ENCODE measurements at regions not wholly inside any gene's neighbourhood (a gene's known extent, or its start where the extent isn't known, plus 50 kb on each side); places are given as distances from the start of the nearest gene placed in this dataset.

DNA sequence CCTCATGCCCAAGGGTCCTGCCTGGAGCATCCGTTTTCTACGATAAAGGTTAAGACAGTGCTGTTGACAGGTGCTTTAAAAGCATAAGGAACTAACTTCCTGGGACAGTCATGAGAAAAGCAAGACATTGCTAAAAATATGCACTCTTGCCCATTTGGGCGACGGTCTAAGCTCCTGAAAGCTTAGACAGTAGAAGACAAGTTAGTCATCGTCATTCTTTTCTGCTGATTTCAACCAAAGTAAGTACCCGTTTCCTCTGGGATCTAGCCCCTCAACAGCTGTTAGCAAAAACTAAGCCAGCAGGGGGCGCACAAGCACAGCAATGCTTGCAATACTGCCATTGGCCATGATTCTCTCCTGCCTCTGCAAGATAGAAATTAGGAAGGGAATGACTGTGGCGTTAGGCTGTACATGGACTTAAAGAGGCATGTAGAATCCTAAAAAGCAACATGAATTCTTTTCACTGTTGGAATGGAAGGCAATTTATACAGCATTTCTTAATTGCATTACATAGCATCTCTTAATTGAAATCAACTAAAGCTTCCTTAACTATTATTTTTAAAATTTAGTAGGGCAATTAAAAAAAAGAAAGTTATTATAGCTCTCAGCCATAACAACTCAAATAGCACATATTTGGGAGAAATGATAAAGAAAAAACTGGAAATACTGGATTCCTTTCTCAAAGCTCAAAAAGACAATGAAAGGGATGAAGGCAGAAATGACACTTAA lies 147.8 kb upstream of the RALGAPA2 start:
- no peak overlapping the region for H3K27ac ChIP-seq

GRCh38 chr20:20859510-20859909 lies 147.1 kb upstream of the RALGAPA2 start:
- H3K27ac ChIP-seq, result no peak overlapping the region
- TF ChIP-seq ZFX (IDR thresholded peaks at IDR 0.05; ENCODE audit: borderline replicate concordance) (no peak), CTCF (IDR thresholded peaks at IDR 0.05) (no peak)

More for the DNA sequence above, 147.8 kb upstream of the RALGAPA2 start:
- TF ChIP-seq CTCF (IDR thresholded peaks at IDR 0.05) (peak; percentile 96), ZFX (IDR thresholded peaks at IDR 0.05; ENCODE audit: borderline replicate concordance) (no peak)

DNA sequence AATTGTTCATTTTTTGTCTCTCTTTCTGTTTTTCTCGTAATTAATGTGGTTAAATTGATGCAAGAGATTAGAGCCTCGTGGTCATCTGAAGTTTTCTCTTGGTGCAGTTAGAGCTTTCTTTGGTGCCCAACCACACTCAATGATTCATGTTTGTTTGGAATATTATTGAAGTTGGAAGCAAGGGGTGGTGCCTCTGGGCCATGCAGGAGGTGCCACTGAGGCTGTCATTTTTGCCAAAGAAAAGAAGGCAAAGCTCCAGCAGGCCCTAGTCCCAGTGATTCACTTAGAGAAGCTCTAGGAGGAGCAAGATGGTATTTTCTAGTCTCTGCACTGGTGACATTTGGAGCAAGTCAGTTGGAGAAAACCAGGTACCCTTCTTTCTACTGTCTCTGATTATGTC lies 144.5 kb upstream of the RALGAPA2 start:
- no peak overlapping the region for H3K27ac ChIP-seq
- TF ChIP-seq ZFX (IDR thresholded peaks at IDR 0.05; ENCODE audit: borderline replicate concordance), result no peak
- TF ChIP-seq CTCF (IDR thresholded peaks at IDR 0.05), result no peak

GRCh38 chr20:20856306-20856705 lies 143.9 kb upstream of the RALGAPA2 start:
- no peak overlapping the region for H3K27ac ChIP-seq
- no peak for TF ChIP-seq ZFX (IDR thresholded peaks at IDR 0.05; ENCODE audit: borderline replicate concordance)
- no peak for TF ChIP-seq CTCF (IDR thresholded peaks at IDR 0.05)

DNA sequence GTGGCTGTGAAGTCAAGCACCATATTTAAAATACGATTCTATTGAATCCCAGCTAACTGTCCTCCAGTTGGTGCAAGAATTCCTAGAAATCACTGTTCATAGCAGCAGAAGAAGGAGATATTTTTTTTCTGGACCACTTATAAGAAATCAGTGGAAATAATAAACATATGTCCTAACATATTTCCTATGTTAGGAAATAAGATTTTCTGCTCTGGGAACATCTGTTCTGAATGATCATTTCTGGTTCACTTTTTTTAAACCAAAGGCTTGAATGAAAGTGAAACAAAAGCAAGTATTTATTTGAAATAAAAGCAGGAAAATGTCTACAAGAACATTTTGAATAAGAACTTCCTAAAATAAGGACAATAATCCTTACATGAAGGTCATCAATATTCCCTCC lies 138.9 kb upstream of the RALGAPA2 start:
- no peak for TF ChIP-seq ZFX (IDR thresholded peaks at IDR 0.05; ENCODE audit: borderline replicate concordance)
- TF ChIP-seq CTCF (IDR thresholded peaks at IDR 0.05), result no peak
- H3K27ac ChIP-seq, result no peak overlapping the region

GRCh38 chr20:20850407-20850806 lies 138.0 kb upstream of the RALGAPA2 start:
- H3K27ac ChIP-seq, result no peak overlapping the region
- no peak for TF ChIP-seq CTCF (IDR thresholded peaks at IDR 0.05)
- TF ChIP-seq ZFX (IDR thresholded peaks at IDR 0.05; ENCODE audit: borderline replicate concordance), result no peak

GRCh38 chr20:20849161-20849560 lies 136.7 kb upstream of the RALGAPA2 start:
- H3K27ac ChIP-seq, result no peak overlapping the region

More at GRCh38 chr20:20849161-20849560, 136.7 kb upstream of the RALGAPA2 start:
- TF ChIP-seq CTCF (IDR thresholded peaks at IDR 0.05), result no peak

Measured in 22Rv1 (cell line).